HEK293 (cell line): ENCODE measurements at regions not wholly inside any gene's neighbourhood (a gene's known extent, or its start where the extent isn't known, plus 50 kb on each side); places are given as distances from the start of the nearest gene placed in this dataset.

Experiments
- CTCF ChIA-PET: fragments of 350-600 bp; formaldehyde crosslinking; extraction: SDS; loops from one replicate; lab custom pipeline; 2021; ENCODE audit warnings: antibody characterized with exemption; lab: Yijun Ruan, JAX
- POLR2A ChIA-PET: fragments of 300-600 bp; formaldehyde crosslinking; extraction: SDS; loops from one replicate; lab custom pipeline; 2020; ENCODE audit warnings: antibody characterized with exemption, inconsistent platforms; lab: Yijun Ruan, JAX
- H3K27ac ChIP-seq: fragments of 200-500 bp; sonication (Bioruptor generic); 2 replicates; pipeline ENCODE4 v1.5.1; 2014; ENCODE audit warnings: low read depth, low read length, control low read depth, inconsistent platforms; ENCODE audit errors: extremely low read depth
- H3K36me3 ChIP-seq, 2 experiments: fragments of 200-500 bp in 1 of 2; sonication (Bioruptor generic) in 1 of 2; 1 replicate in 1 of 2; 2 replicates in 1 of 2; pipeline ENCODE4 v1.5.1; 2014 to 2017; ENCODE audit warnings: inconsistent platforms in 2 of 2, low read length in 2 of 2; ENCODE audit not compliant: control insufficient read depth in 2 of 2, insufficient read depth in 1 of 2
- H3K4me1 ChIP-seq: fragments of 200-500 bp; sonication (Bioruptor generic); 2 replicates; pipeline ENCODE4 v1.5.1; 2014; ENCODE audit warnings: mild to moderate bottlenecking, low read length, inconsistent platforms; ENCODE audit not compliant: control insufficient read depth, insufficient read depth
- H3K4me3 ChIP-seq: 2 replicates; pipeline ENCODE4 v1.5.1; 2011; ENCODE audit warnings: low read depth, mild to moderate bottlenecking, control low read depth, low read length, moderate library complexity
- H3K9me3 ChIP-seq: fragments of 200-500 bp; sonication (Bioruptor generic); 2 replicates; pipeline ENCODE4 v1.5.1; 2014; ENCODE audit warnings: low read depth, low read length, inconsistent platforms; ENCODE audit not compliant: control insufficient read depth, insufficient read depth
- BCL6B ChIP-seq: fragments of 450-650 bp; formaldehyde crosslinking; IDR thresholded peaks from 2 replicates; pipeline ENCODE4 v1.5.1; 2017; ENCODE audit warnings: missing biosample characterization, missing genetic modification characterization
- FEZF1 ChIP-seq: fragments of 450-650 bp; formaldehyde crosslinking; IDR thresholded peaks from 2 replicates; pipeline ENCODE4 v1.5.1; 2016; ENCODE audit warnings: missing biosample characterization, missing genetic modification characterization
- KLF16 ChIP-seq: fragments of 450-650 bp; formaldehyde crosslinking; IDR thresholded peaks from 2 replicates; pipeline ENCODE4 v1.5.1; 2017; ENCODE audit warnings: missing biosample characterization, missing genetic modification characterization
- RBAK ChIP-seq: fragments of 450-650 bp; formaldehyde crosslinking; IDR thresholded peaks from 2 replicates; pipeline ENCODE4 v1.5.1; 2016; ENCODE audit warnings: missing biosample characterization, missing genetic modification characterization
- YY1 ChIP-seq: fragments of 450-650 bp; formaldehyde crosslinking; IDR thresholded peaks from 2 replicates; pipeline ENCODE4 v1.5.1; 2018; ENCODE audit warnings: missing biosample characterization, missing genetic modification characterization
- ZBTB11 ChIP-seq: fragments of 450-650 bp; formaldehyde crosslinking; conservative IDR thresholded peaks from 2 replicates; pipeline ENCODE4 v1.5.1; 2016; ENCODE audit warnings: low read depth, missing biosample characterization, missing genetic modification characterization
- ZBTB6 ChIP-seq: fragments of 450-650 bp; formaldehyde crosslinking; IDR thresholded peaks from 2 replicates; pipeline ENCODE4 v1.5.1; 2017; ENCODE audit warnings: missing biosample characterization, missing genetic modification characterization
- ZEB2 ChIP-seq: fragments of 450-650 bp; formaldehyde crosslinking; IDR thresholded peaks from 2 replicates; pipeline ENCODE4 v1.5.1; 2016; ENCODE audit warnings: missing biosample characterization, missing genetic modification characterization
- ZNF202 ChIP-seq: fragments of 450-650 bp; formaldehyde crosslinking; IDR thresholded peaks from 2 replicates; pipeline ENCODE4 v1.5.1; 2016; ENCODE audit warnings: missing biosample characterization, missing genetic modification characterization, borderline replicate concordance
- ZNF274 ChIP-seq, 2 experiments: fragments of 200-500 bp in 1 of 2; fragments of 450-650 bp in 1 of 2; sonication (Bioruptor generic) in 1 of 2; formaldehyde crosslinking in 1 of 2; IDR thresholded peaks; 2 replicates each; pipeline versions ENCODE4 v1.5.1 to v1.6.1; 2014 to 2016; ENCODE audit warnings: borderline replicate concordance in 1 of 2, inconsistent platforms in 1 of 2, low read length in 1 of 2, missing biosample characterization in 1 of 2, missing genetic modification characterization in 1 of 2
- ZNF398 ChIP-seq: fragments of 450-650 bp; formaldehyde crosslinking; IDR thresholded peaks from 2 replicates; pipeline ENCODE4 v1.5.1; 2017; ENCODE audit warnings: missing biosample characterization, missing genetic modification characterization
- ZNF473 ChIP-seq: fragments of 450-650 bp; formaldehyde crosslinking; IDR thresholded peaks from 2 replicates; pipeline ENCODE4 v1.5.1; 2017; ENCODE audit warnings: missing biosample characterization, missing genetic modification characterization
- ZNF48 ChIP-seq: fragments of 450-650 bp; formaldehyde crosslinking; IDR thresholded peaks from 2 replicates; pipeline ENCODE4 v1.5.1; 2016; ENCODE audit warnings: missing biosample characterization, missing genetic modification characterization
- ZNF544 ChIP-seq: fragments of 450-650 bp; formaldehyde crosslinking; IDR thresholded peaks from 2 replicates; pipeline ENCODE4 v1.5.0; 2017; ENCODE audit warnings: missing biosample characterization, missing genetic modification characterization
- ZNF555 ChIP-seq: fragments of 450-650 bp; formaldehyde crosslinking; conservative IDR thresholded peaks from 2 replicates; pipeline ENCODE4 v1.5.1; 2017; ENCODE audit warnings: missing biosample characterization, mild to moderate bottlenecking, missing genetic modification characterization, inconsistent platforms
- ZNF558 ChIP-seq: fragments of 450-650 bp; formaldehyde crosslinking; IDR thresholded peaks from 2 replicates; pipeline ENCODE4 v1.5.1; 2016; ENCODE audit warnings: missing biosample characterization, missing genetic modification characterization
- ZNF610 ChIP-seq: fragments of 450-650 bp; formaldehyde crosslinking; IDR thresholded peaks from 2 replicates; pipeline ENCODE4 v1.5.1; 2016; ENCODE audit warnings: missing biosample characterization, missing genetic modification characterization, borderline replicate concordance
- ZNF629 ChIP-seq: fragments of 450-650 bp; formaldehyde crosslinking; IDR thresholded peaks from 2 replicates; pipeline ENCODE4 v1.5.1; 2017; ENCODE audit warnings: missing biosample characterization, missing genetic modification characterization
- ZNF677 ChIP-seq: fragments of 450-650 bp; IDR thresholded peaks from 2 replicates; pipeline ENCODE4 v1.5.0; 2018; ENCODE audit warnings: missing biosample characterization, mild to moderate bottlenecking, missing genetic modification characterization, moderate library complexity
- ZNF777 ChIP-seq: fragments of 450-650 bp; formaldehyde crosslinking; IDR thresholded peaks from 2 replicates; pipeline ENCODE4 v1.5.1; 2017; ENCODE audit warnings: missing biosample characterization, missing genetic modification characterization, borderline replicate concordance
- ZSCAN18 ChIP-seq: fragments of 450-650 bp; formaldehyde crosslinking; IDR thresholded peaks from 2 replicates; pipeline ENCODE4 v1.5.1; 2016; ENCODE audit warnings: missing biosample characterization, missing genetic modification characterization
- ZXDB ChIP-seq: fragments of 450-650 bp; formaldehyde crosslinking; IDR thresholded peaks from 2 replicates; pipeline ENCODE4 v1.5.1; 2016; ENCODE audit warnings: missing biosample characterization, missing genetic modification characterization

DNA sequence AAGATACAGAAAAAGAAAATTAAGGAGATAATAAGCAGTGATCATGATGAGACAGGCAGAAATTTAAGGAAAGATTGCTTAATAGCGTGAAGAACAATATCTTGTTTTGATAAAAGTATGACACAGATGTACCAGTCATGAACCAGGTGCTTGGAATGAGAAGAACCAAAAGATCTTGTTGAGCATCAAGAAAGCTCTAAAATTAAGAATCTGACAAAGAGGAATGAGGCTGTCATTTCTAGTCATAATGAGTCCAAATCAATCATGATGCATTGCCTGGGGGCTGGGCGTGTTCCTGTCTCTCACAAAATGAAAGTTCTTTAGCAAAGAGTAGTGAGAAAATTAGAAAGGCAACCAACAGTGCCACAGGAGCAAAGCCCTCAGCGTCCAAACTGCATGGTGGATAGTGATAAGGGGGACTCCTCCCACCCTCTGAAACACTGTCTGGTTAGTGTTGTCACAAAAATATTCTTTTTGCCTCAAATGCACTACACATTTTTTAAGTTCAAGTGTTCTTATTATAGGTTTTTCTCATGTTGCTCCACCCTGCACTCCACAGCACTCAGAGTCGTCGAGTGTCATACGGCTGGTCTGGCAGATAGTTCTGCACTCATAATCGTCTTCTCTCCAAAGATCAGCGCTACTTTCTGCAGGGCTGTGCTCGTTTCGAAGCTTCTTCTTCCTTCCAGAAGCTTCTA, 439.6 kb downstream of the TNS3 start:
- no peaks in the 10 kb centered on the region for H3K36me3 ChIP-seq
- ChIA-PET POLR2A (no interaction called here), CTCF (interaction anchor here (0.6 kb wide), 1 partner anchor 1220 kb away, joined by 4 read pairs; no protein-coding TSS in a partner anchor)
- H3K27ac ChIP-seq = no peak overlapping the region
- TF ChIP-seq FEZF1 (no peak), ZNF777 (tag by site-specific recombination) (no peak), ZNF398 (no peak), RBAK (tag by site-specific recombination) (no peak), KLF16 (tag by site-specific recombination) (no peak), ZSCAN18 (tag by site-specific recombination) (no peak), ZNF558 (tag by site-specific recombination) (no peak), ZEB2 (no peak), ZNF555 (tag by site-specific recombination) (no peak), ZNF544 (tag by site-specific recombination) (no peak), ZNF610 (tag by site-specific recombination) (no peak), YY1 (no peak), ZNF274 (IDR thresholded peaks at IDR 0.05; ENCODE audit: low read length) (no peak), ZNF274 (tag by site-specific recombination; IDR thresholded peaks at IDR 0.05; ENCODE audit: borderline replicate concordance) (no peak), ZNF48 (tag by site-specific recombination) (no peak), BCL6B (no peak)
- no peak overlapping the region for H3K4me3 ChIP-seq
- H3K4me1 ChIP-seq = no peaks in the 10 kb centered on the region
- H3K9me3 ChIP-seq = no peaks in the 10 kb centered on the region

DNA sequence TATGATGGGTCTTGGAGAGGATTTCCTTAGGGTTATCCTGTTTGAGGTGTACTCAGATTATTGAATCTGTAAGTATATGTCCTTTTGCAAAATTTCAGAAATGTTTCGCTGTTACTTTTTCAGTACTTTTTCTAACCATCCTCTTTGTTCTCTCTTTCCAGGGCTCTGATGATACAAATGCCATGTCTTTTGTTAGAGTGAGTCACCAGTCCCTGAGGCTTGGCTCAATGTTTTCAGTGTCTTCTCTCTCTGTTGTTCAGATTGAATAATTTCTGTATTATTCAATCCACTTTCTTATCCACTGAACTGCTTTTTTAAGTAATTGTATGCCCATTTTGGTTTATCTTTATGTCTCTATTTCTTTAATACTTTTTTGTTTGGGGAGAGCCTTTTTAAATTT, 449.4 kb downstream of the TNS3 start:
- H3K36me3 ChIP-seq = no peaks in the 10 kb centered on the region
- H3K4me3 ChIP-seq = no peak overlapping the region
- no peaks in the 10 kb centered on the region for H3K9me3 ChIP-seq
- CTCF ChIA-PET = no interaction called here
- no peak overlapping the region for H3K27ac ChIP-seq
- POLR2A ChIA-PET = no interaction called here
- TF ChIP-seq ZXDB (no peak), ZBTB6 (no peak), ZBTB11 (tag by site-specific recombination) (no peak), ZNF202 (no peak), ZNF473 (tag by site-specific recombination) (no peak), ZNF629 (tag by site-specific recombination) (no peak), ZNF677 (tag by site-specific recombination) (no peak), ZNF398 (no peak)
- no peaks in the 10 kb centered on the region for H3K4me1 ChIP-seq
